ENCODE measurements at regions not wholly inside any gene's neighbourhood (a gene's known extent, or its start where the extent isn't known, plus 50 kb on each side); places are given as distances from the start of the nearest gene placed in this dataset.

DNA sequence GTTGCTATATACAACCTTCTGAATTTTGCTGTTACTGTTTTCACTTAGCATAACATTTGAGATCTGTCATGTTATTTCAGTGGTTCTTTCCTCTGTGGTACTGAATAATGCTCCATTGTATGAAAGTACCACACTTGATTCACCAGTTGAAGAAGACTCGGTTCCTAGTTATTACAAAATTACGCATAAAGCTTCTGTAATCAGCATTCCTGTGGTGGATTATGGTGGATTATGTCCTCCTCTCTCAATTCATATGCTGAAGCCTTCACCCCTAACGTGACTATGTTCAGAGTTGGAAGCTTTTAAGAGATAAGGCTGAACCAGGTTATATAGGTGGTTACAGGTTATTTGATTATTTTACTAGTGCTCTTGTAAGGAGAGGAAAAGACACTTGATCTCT lies 2143.5 kb upstream of the AGA start:
- no peak overlapping the region for H3K4me3 ChIP-seq
- H3K36me3 ChIP-seq (ENCODE audit: insufficient read depth, low read length), result no peaks in the 10 kb centered on the region
- TF ChIP-seq FOXP2 (optimal IDR thresholded peaks at IDR 0.05; ENCODE audit: control extremely low read depth, extremely low read length, insufficient read depth) (no peak), POLR2AphosphoS5 (IDR thresholded peaks at IDR 0.05; ENCODE audit: borderline replicate concordance, low read depth, low read length) (no peak), EZH2 (IDR thresholded peaks at IDR 0.05) (no peak)
- H3K9me3 ChIP-seq (ENCODE audit: low read depth, low read length), result no peaks in the 10 kb centered on the region
- DNase-seq (ENCODE audit: low read depth, low spot score), result no peak
- H3K27ac ChIP-seq, result no peak overlapping the region
- H3K9ac ChIP-seq (ENCODE audit: insufficient read length), result no peak overlapping the region

DNA sequence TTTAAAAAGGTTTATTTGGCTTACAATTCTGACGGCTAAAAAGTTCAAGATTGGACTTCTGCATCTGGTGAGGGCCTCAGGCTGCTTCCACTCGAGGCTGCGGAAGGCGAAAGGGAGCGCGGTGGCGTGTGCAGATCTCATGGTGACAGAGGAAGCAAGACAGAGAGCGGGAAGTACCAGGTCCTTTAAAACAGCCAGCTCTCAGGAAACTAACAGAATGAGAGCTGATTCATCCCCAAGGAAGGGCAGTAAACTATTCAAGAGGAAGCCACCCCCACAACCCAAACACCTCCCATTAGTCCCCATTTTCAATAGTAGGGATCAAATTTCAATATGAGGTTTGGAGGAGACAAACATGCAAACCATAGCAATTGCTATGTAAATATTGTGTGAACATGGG lies 2144.2 kb upstream of the AGA start:
- Histone ChIP-seq H3K4me3 (no peak overlapping the region), H3K27ac (no peak overlapping the region), H3K36me3 (ENCODE audit: insufficient read depth, low read length) (no peaks in the 10 kb centered on the region), H3K9me3 (ENCODE audit: low read depth, low read length) (no peaks in the 10 kb centered on the region), H3K9ac (ENCODE audit: insufficient read length) (no peak overlapping the region)
- TF ChIP-seq EZH2 (IDR thresholded peaks at IDR 0.05) (no peak), FOXP2 (optimal IDR thresholded peaks at IDR 0.05; ENCODE audit: control extremely low read depth, extremely low read length, insufficient read depth) (no peak), POLR2AphosphoS5 (IDR thresholded peaks at IDR 0.05; ENCODE audit: borderline replicate concordance, low read depth, low read length) (no peak)
- DNase-seq (ENCODE audit: low read depth, low spot score), result no peak

DNA sequence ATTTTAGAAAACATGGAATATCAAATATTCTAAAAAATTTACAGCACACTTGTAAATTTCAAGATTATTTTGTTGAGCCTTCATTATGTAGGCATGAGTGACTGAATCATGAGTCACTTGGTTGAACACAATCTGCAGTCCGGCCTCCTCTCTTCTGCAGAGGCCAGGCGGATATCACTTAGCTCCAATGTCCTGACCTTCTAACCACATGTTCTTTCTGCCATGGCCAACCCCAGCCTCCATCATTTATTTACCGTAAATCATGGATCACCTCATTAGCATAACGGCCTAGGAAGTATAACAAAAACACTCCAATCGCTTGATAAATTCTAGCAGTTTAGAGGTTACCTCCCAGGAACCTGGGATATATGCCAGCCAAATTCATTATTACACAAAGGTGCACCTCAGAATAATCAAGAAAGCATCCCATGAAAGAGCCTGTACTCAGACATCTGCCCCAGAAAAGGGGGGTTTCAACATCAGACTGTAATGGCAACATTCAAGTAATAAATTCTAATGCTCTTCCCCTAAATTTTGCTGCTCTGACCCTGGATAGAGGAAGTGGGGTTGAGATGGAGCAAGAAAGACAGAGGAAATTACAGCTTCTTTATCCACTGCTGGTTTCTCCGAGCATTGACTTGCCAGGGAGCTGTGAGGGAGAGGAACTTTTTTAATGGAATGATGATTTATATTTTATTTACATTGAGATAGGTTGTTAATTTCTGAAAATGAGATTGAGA lies 2153.6 kb upstream of the AGA start:
- H3K4me3 ChIP-seq, result no peak overlapping the region
- no peaks in the 10 kb centered on the region for H3K36me3 ChIP-seq (ENCODE audit: insufficient read depth, low read length)
- no peak overlapping the region for H3K27ac ChIP-seq
- no peak for DNase-seq (ENCODE audit: low read depth, low spot score)
- TF ChIP-seq EZH2 (IDR thresholded peaks at IDR 0.05) (no peak), POLR2AphosphoS5 (IDR thresholded peaks at IDR 0.05; ENCODE audit: borderline replicate concordance, low read depth, low read length) (no peak), FOXP2 (optimal IDR thresholded peaks at IDR 0.05; ENCODE audit: control extremely low read depth, extremely low read length, insufficient read depth) (no peak)
- H3K9ac ChIP-seq (ENCODE audit: insufficient read length), result no peak overlapping the region
- no peaks in the 10 kb centered on the region for H3K9me3 ChIP-seq (ENCODE audit: low read depth, low read length)

DNA sequence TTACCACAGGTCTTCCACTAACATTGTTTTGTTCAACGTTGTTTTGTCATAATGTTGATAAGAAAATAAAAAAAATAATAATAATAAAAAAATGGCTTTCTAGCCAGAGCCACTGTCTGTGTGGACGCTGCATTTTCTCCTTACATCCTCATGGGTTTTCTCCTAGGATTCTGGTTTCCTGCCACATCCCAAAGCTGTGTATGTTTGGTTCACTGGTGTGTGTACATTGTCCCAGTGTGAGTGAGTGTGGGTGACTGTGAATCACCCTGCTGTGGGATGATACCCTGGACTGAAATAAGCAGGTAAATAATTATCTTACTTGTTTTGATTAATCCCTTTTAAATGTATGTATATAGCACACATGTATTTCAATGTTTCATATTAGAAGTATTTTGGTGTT lies 2154.4 kb upstream of the AGA start:
- no peak for TF ChIP-seq EZH2 (IDR thresholded peaks at IDR 0.05)
- TF ChIP-seq POLR2AphosphoS5 (IDR thresholded peaks at IDR 0.05; ENCODE audit: borderline replicate concordance, low read depth, low read length), result no peak
- TF ChIP-seq FOXP2 (optimal IDR thresholded peaks at IDR 0.05; ENCODE audit: control extremely low read depth, extremely low read length, insufficient read depth), result no peak
- Histone ChIP-seq H3K9ac (ENCODE audit: insufficient read length) (no peak overlapping the region), H3K9me3 (ENCODE audit: low read depth, low read length) (no peaks in the 10 kb centered on the region), H3K27ac (no peak overlapping the region), H3K36me3 (ENCODE audit: insufficient read depth, low read length) (no peaks in the 10 kb centered on the region), H3K4me3 (no peak overlapping the region)
- no peak for DNase-seq (ENCODE audit: low read depth, low spot score)

DNA sequence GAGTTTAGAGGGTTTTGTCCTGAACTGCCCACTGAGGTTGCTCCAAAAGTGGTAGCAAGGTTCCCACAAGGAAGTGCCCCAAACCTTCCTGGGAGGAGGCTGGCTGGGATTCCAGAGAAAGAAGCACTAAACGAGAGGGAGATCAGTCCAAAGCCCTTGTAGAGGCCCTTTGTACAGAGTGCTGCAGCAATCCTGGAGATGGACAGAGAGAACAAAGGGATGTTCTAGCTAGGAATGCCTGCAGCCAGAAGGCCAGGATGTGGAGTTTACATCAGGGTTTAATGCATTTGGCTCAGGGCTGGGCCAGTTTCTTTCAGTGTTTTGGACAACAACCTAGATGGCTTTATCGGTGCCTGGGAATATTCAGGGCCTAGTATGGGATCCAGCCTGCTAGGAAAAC lies 2155.1 kb upstream of the AGA start:
- no peak for TF ChIP-seq POLR2AphosphoS5 (IDR thresholded peaks at IDR 0.05; ENCODE audit: borderline replicate concordance, low read depth, low read length)
- TF ChIP-seq EZH2 (IDR thresholded peaks at IDR 0.05), result no peak
- TF ChIP-seq FOXP2 (optimal IDR thresholded peaks at IDR 0.05; ENCODE audit: control extremely low read depth, extremely low read length, insufficient read depth), result no peak
- no peak overlapping the region for H3K9ac ChIP-seq (ENCODE audit: insufficient read length)

DNA sequence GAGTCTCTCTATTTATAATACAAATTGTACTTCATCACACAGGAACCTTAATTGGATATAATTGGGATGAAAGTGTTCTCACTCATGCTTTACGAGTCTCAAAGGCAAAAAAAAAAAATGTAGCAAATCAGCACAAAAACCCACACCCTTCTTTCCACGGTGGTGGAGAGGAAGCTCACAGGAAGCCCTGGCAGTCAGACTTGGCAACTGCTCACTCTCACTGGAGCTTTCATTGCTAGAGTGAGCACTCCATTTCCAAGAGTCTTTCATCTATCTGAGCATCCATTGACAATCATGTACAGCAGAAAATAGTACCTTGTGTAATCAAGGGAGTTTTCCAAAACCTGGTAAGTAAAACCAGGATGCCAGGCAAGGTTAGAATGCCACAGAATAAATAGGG lies 2159.4 kb upstream of the AGA start:
- DNase-seq (ENCODE audit: low read depth, low spot score), result no peak
- TF ChIP-seq POLR2AphosphoS5 (IDR thresholded peaks at IDR 0.05; ENCODE audit: borderline replicate concordance, low read depth, low read length) (no peak), EZH2 (IDR thresholded peaks at IDR 0.05) (no peak), FOXP2 (optimal IDR thresholded peaks at IDR 0.05; ENCODE audit: control extremely low read depth, extremely low read length, insufficient read depth) (no peak)
- Histone ChIP-seq H3K9ac (ENCODE audit: insufficient read length) (no peak overlapping the region), H3K9me3 (ENCODE audit: low read depth, low read length) (no peaks in the 10 kb centered on the region), H3K27ac (no peak overlapping the region), H3K36me3 (ENCODE audit: insufficient read depth, low read length) (no peaks in the 10 kb centered on the region), H3K4me3 (no peak overlapping the region)

More for the DNA sequence above, 2155.1 kb upstream of the AGA start:
- Histone ChIP-seq H3K4me3 (no peak overlapping the region), H3K27ac (no peak overlapping the region), H3K9me3 (ENCODE audit: low read depth, low read length) (no peaks in the 10 kb centered on the region), H3K36me3 (ENCODE audit: insufficient read depth, low read length) (no peaks in the 10 kb centered on the region)
- DNase-seq (ENCODE audit: low read depth, low spot score), result no peak

DNA sequence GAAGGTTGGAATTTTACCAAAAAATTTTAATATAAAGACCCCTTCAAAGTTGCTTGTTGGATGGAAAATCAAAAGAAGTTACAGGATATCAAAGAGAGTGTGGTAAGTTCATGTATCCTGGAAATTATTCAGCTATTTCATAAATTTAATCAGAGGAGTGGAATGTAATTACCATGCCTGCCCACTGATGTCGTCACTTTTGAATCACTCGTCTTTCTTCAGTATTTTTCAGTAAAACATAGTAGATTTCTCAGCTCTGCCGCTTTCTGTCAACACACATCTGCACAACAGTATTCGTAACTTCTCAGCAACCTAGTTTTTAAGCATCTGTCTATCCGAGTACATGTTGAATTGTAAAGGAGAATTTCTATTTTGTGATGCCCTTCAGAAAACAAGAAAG lies 2163.0 kb upstream of the AGA start:
- no peak overlapping the region for H3K4me3 ChIP-seq
- no peak for TF ChIP-seq EZH2 (IDR thresholded peaks at IDR 0.05)
- no peak for TF ChIP-seq FOXP2 (optimal IDR thresholded peaks at IDR 0.05; ENCODE audit: control extremely low read depth, extremely low read length, insufficient read depth)
- TF ChIP-seq POLR2AphosphoS5 (IDR thresholded peaks at IDR 0.05; ENCODE audit: borderline replicate concordance, low read depth, low read length), result no peak
- H3K9ac ChIP-seq (ENCODE audit: insufficient read length), result no peak overlapping the region
- DNase-seq (ENCODE audit: low read depth, low spot score), result no peak
- H3K9me3 ChIP-seq (ENCODE audit: low read depth, low read length), result no peaks in the 10 kb centered on the region
- H3K36me3 ChIP-seq (ENCODE audit: insufficient read depth, low read length), result no peaks in the 10 kb centered on the region
- H3K27ac ChIP-seq, result no peak overlapping the region

DNA sequence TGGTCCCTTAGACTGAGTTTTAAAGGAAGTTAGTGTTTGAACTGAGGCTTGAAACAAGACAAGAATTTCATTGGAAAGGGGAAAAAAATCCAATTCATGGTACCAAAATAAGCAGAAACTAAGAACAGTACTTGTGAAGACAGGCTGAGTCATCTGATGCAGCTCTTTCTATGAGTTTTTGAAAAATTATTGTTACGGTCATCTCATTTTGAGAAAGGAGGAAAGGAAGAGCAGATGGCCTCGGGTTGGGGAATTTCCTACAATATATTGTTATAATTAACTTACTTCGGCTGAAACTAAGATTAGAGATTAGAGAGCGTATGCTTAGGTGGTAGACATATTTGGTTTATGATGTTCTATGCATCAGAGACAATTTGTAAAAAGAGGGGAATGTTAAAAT lies 2164.8 kb upstream of the AGA start:
- Histone ChIP-seq H3K4me3 (no peak overlapping the region), H3K9me3 (ENCODE audit: low read depth, low read length) (no peaks in the 10 kb centered on the region), H3K9ac (ENCODE audit: insufficient read length) (no peak overlapping the region), H3K36me3 (ENCODE audit: insufficient read depth, low read length) (no peaks in the 10 kb centered on the region), H3K27ac (no peak overlapping the region)
- no peak for DNase-seq (ENCODE audit: low read depth, low spot score)
- TF ChIP-seq POLR2AphosphoS5 (IDR thresholded peaks at IDR 0.05; ENCODE audit: borderline replicate concordance, low read depth, low read length) (no peak), FOXP2 (optimal IDR thresholded peaks at IDR 0.05; ENCODE audit: control extremely low read depth, extremely low read length, insufficient read depth) (no peak), EZH2 (IDR thresholded peaks at IDR 0.05) (no peak)

DNA sequence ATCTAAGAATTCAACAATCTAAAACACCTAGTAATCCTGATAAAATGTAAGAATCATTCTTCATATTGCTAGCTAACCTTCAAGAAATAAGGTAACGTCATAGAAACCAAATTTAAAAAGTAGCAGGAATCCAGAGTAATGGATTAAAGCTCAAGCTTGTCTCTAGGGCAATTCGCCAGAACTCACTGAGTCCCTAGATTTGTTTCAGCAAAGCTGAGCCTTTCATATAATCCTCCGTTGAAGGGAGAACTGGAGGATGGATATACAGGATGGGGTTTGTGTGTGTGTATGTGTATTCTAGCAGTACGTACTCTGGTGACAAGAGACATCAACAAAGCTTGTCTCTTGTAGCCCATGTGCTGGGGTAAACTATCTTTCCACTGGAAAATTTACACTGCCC lies 2173.5 kb upstream of the AGA start:
- H3K4me3 ChIP-seq, result no peak overlapping the region
- no peak for DNase-seq (ENCODE audit: low read depth, low spot score)
- H3K36me3 ChIP-seq (ENCODE audit: insufficient read depth, low read length), result no peaks in the 10 kb centered on the region
- H3K9ac ChIP-seq (ENCODE audit: insufficient read length), result no peak overlapping the region
- no peak overlapping the region for H3K27ac ChIP-seq
- no peak for TF ChIP-seq EZH2 (IDR thresholded peaks at IDR 0.05)
- TF ChIP-seq FOXP2 (optimal IDR thresholded peaks at IDR 0.05; ENCODE audit: control extremely low read depth, extremely low read length, insufficient read depth), result no peak
- no peak for TF ChIP-seq POLR2AphosphoS5 (IDR thresholded peaks at IDR 0.05; ENCODE audit: borderline replicate concordance, low read depth, low read length)
- no peaks in the 10 kb centered on the region for H3K9me3 ChIP-seq (ENCODE audit: low read depth, low read length)
